Colon (tissue), 2 donors: ENCODE measurements at regions not wholly inside any gene's neighbourhood (a gene's known extent, or its start where the extent isn't known, plus 50 kb on each side); places are given as distances from the start of the nearest gene placed in this dataset.

Experiments
- FAIRE-seq: peaks from 2 replicates; lab custom pipeline; 2012; peaks lifted over from hg19 to GRCh38; lab: Jason Lieb, UNC
- donor health status: control.
- donor health status: control.

- no peak for FAIRE-seq
These were observed 1929.9 kb upstream of the SEL1L start for GRCh38 chr14:83463500-83464098.

GRCh38 chr14:83467811-83468210 is 1934.2 kb upstream of the SEL1L start:
- no peak for FAIRE-seq

- no peak for FAIRE-seq
These were observed 1936.8 kb upstream of the SEL1L start for GRCh38 chr14:83470466-83470865.

- no peak for FAIRE-seq
These were observed 1937.5 kb upstream of the SEL1L start for GRCh38 chr14:83470959-83471695.

- FAIRE-seq: no peak
These were observed 1940.0 kb upstream of the SEL1L start for GRCh38 chr14:83473416-83474235.

GRCh38 chr14:83478741-83479140 is 1945.1 kb upstream of the SEL1L start:
- FAIRE-seq: no peak

GRCh38 chr14:83483063-83483462 is 1949.4 kb upstream of the SEL1L start:
- FAIRE-seq: no peak

- no peak for FAIRE-seq
These were observed 1951.9 kb upstream of the SEL1L start for GRCh38 chr14:83485591-83485990.

GRCh38 chr14:83491091-83491490 is 1957.4 kb upstream of the SEL1L start:
- no peak for FAIRE-seq

- FAIRE-seq: no peak
These were observed 1987.2 kb upstream of the SEL1L start for GRCh38 chr14:83520837-83521236.

- FAIRE-seq: no peak
These were observed 1995.9 kb upstream of the SEL1L start for GRCh38 chr14:83529531-83529930.

GRCh38 chr14:83533734-83534133 is 1996.2 kb upstream of the FLRT2 start:
- no peak for FAIRE-seq

GRCh38 chr14:83534995-83535394 is 1994.9 kb upstream of the FLRT2 start:
- FAIRE-seq: no peak

- FAIRE-seq: no peak
These were observed 1994.5 kb upstream of the FLRT2 start for GRCh38 chr14:83535444-83535843.

- FAIRE-seq: no peak
These were observed 1988.8 kb upstream of the FLRT2 start for GRCh38 chr14:83541147-83541546.

- no peak for FAIRE-seq
These were observed 1981.7 kb upstream of the FLRT2 start for GRCh38 chr14:83548061-83548839.

GRCh38 chr14:83556065-83556464 is 1973.9 kb upstream of the FLRT2 start:
- no peak for FAIRE-seq

- no peak for FAIRE-seq
These were observed 1973.0 kb upstream of the FLRT2 start for GRCh38 chr14:83556746-83557453.

- no peak for FAIRE-seq
These were observed 1971.0 kb upstream of the FLRT2 start for GRCh38 chr14:83558946-83559345.

- FAIRE-seq: no peak
These were observed 1970.2 kb upstream of the FLRT2 start for GRCh38 chr14:83559721-83560120.

- no peak for FAIRE-seq
These were observed 1968.7 kb upstream of the FLRT2 start for GRCh38 chr14:83561261-83561660.

- FAIRE-seq: no peak
These were observed 1963.4 kb upstream of the FLRT2 start for GRCh38 chr14:83566567-83566966.
